CD4-positive, alpha-beta T cell treated with Interleukin-17A for 4 hours (primary cell): ENCODE measurements at regions not wholly inside any gene's neighbourhood (a gene's known extent, or its start where the extent isn't known, plus 50 kb on each side); places are given as distances from the start of the nearest gene placed in this dataset.
"Not testable (repeated sequence)": the region's sequence is repeated elsewhere in the genome, so short reads cannot be mapped to it uniquely, and the experiment has no call there.

Source experiments
- DNase-seq: peaks from one replicate; pipeline ENCODE4 v3.0.0-alpha.2; 2020; ENCODE audit warnings: mixed read lengths

- DNase-seq = no peak
These were observed 200.2 kb downstream of the PHLDA1 start for GRCh38 chr12:75831402-75831801.

GRCh38 chr12:75827061-75827460 is 204.5 kb downstream of the PHLDA1 start:
- no peak for DNase-seq

GRCh38 chr12:75825686-75826085 is 205.9 kb downstream of the PHLDA1 start:
- no peak for DNase-seq

- DNase-seq = no peak
These were observed 208.1 kb downstream of the PHLDA1 start for GRCh38 chr12:75823475-75823874.

- DNase-seq = no peak
These were observed 209.2 kb downstream of the PHLDA1 start for GRCh38 chr12:75822416-75822815.

- DNase-seq = no peak
These were observed 210.6 kb downstream of the PHLDA1 start for GRCh38 chr12:75820848-75821578.

- DNase-seq = no peak
These were observed 211.5 kb downstream of the PHLDA1 start for GRCh38 chr12:75820071-75820470.

DNA sequence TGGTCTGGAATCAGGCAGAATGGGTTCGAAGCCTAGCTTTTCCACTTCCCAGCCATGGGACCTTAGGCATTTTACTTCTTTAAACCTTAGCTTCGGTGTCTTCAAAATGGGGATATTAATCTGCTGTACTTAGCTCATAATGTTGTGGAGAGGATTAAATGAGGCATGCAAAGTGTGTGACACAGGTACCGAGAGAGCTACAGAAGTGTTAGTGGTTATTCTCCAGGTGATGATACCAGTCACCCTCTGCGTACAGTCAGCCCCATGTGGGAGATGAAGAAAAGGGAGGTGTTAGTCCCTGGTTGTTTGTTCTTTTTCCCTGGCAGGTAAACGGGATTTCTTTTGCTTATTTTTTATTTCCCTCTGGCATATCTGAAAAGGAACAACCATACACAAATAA is 212.1 kb downstream of the PHLDA1 start:
- DNase-seq = no peak

DNA sequence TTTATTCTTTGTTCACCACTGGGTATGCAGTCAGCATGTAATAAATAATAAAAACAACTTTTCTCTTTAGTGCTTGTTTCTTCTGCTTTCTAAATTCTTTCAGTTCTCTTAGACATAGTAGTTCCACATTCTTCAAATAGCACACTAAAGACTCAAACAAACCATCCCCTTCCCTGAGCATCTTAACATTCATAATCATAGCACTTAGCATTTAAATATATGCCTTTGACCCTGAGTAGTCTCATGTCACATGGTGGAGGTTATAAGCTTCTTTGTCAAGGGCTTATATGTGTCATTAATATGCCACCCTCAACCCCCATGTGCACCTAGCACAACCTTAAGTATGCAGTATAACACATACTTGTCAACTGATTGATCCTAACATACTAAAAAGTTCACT is 212.7 kb downstream of the PHLDA1 start:
- DNase-seq = no peak

DNA sequence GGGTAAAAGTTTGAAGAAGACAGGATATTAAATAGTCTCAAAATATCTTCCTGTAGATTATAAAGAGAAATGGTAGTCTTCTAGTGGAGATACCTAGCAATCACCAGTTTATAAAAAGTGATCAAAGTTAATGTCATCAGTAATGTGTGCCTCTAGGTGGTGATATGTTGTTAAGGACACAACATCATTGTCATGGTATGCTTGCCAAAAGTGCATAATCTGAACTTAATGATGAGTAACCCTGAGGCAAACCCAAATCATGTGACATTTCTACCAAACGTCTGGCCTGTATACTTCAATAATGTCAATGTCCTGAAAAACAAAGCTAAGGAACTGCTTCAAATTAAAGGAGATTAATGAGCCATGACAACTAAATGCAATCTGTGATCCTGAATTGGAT is 214.7 kb downstream of the PHLDA1 start:
- no peak for DNase-seq

- DNase-seq = no peak
These were observed 215.8 kb downstream of the PHLDA1 start for GRCh38 chr12:75815756-75816155.

DNA sequence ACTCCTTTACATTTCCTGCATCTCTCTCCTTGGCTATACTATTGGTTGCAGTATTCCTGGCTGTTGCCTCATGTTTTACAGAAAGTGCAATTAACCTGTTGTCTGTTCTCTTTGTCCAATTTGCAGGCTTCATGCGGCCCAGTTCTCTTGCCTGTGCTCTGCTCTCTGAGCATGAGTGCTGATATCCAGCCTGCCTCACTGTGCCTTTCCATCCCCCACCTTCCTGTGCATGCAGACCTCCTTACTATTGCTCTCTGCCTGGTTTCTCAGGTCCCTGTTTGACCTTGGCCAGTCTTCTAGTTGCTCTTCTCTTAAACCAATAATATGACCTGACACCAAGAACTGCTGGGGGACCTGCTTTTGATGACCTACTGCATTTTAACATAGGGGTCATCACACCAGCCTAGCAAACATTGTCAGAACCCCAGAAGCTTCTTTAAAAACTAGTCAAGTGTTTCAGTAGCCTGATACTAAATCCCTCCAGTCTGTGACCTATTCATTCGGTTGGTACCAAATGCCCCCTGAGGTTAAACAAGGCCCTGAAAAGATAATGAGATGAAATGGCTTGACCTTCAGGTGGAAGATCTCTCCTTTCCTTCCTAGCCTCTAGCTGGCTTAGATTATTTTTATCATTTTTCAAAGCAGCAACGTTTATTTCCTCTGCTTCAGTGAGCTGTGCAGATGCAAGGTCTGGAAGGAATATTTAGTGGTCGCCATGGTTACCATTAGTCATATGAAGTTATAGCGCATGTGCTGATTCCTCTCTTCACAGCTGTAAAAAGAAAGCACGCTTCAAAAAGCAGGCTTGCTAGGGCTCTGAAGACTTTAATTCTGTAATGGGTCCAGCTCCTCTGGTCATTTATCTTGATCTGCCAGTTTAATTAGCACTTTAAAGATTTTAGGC is 216.5 kb downstream of the PHLDA1 start:
- peak; percentile 19 for DNase-seq

DNA sequence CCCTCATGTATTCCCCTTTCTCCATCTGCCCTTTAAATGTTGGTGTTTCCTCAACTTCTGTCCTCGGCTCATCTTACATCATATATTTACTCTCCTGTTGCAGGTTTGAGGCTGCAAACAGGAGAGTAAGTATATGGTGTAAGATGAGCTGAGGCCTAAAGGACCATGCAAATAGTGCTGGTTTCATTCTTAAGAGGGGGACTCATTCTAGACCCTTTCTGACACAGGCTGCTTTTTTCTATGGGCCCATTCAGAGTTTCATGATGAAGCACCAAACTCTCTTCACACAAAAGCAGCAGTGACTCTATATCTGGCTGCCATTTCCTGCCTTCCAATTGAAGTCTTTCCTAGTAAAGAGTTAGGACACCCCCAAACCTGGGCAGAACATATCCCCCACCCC is 218.5 kb downstream of the PHLDA1 start:
- no peak for DNase-seq

DNA sequence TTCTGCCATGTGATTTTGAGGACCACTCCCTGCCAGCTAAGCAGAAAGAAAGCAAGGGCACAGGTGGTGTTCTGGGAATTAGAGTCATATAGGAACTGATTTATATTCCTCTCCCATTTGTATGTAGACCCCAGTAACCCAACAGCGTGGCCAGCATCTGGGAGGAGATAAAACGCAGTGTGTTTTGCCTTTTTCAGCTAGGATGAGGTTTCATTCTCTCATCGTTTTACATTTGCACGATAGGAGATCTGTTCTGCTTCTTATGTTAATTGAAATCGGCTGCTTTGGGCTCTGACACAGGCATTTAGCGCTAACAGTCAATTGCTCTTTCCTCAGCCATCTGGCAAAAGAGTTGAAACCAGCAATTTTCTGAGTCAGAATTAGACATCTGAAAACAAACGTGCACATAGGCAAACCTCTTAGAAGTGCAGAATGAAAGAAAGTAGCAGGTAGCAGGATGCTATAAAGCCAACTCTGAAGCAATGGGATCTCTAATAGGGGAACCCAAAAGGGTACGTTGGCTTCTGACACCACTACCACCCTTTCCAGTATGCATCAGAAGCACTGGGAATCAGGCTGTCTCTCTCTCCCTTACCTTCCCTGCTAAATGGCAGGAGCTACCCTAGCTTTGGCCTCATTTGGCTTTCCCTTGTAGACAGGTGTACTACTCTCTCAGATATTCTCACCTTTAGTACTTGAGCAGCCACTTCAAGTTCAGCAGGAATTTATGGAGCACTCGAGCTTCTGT is 219.1 kb downstream of the PHLDA1 start:
- no peak for DNase-seq

DNA sequence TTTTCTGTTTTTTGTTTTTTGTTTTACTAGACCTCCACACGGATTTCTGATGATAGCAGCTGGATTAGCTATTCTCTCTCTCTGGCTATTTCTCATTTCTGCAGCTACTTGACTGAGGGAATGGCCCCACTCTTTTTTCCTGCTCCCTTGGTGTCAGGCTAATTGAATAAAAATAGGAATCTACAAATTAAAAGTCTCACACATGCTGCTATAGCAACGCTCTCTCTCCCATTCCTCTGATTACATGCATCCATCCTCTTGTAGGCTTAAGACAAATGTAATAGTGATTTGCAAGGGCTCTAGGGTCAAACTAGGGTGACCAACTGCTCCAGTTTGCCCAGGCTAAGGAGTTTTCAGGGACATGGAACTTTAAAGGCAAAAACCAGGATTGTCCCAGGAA is 221.8 kb downstream of the PHLDA1 start:
- no peak for DNase-seq

DNA sequence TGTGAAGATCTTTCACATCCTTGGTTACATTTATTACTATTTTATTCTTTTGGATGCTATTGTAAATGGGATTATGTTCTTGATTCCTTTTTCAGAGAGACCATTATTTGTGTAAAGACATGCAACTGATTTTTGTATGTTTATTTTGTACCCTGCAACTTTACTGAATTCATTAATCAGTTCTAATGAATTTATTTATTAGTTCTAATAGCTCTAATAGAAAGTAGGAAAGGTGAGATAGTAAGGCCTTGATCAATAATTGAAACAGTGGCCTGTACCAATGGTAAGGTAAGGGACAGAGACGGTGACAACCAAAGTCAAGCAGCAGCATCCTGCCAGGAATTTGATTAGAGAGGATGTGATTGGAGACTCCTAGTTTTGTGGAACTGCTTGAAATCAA is 224.1 kb downstream of the PHLDA1 start:
- DNase-seq = no peak

DNA sequence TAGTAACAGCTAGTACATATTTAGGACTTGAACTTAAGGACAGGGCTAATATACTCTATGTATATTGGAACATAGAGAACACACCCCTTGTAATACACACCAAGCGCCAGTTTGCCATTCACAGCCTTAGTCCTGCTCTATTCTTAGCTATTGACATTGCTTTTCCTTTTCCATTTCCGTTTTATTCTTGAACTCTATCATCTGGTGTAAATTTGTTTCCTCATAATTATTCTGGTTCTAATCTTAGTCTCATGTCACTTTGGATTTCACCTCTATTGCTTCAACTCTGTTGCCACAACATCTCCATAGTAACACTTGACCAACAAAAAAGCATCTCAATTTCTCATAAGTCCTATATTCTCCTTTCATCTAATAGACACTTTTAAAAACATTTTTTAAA is 225.7 kb downstream of the PHLDA1 start:
- no peak for DNase-seq

DNA sequence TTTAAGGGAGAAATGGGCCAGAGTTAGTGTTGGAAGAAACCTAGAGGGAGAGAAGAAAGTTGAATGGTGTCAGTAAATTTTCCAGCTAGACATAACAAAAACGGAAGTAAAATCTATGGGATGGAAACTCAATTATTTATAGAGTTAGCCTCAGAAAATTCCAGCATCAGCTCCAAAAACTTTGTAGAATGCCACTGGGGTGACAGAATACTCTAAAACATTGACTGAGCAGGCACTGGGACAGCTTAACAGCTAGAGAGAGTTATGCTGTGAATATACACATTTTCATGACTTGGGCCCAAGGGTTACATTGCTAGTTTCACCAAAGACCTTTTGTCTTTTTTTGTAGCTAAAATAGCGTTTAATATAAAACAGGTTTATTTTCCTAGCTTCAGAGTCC is 226.3 kb downstream of the PHLDA1 start:
- no peak for DNase-seq

GRCh38 chr12:75798136-75798926 is 233.2 kb downstream of the PHLDA1 start:
- no peak for DNase-seq

- no peak for DNase-seq
These were observed 236.5 kb downstream of the PHLDA1 start for GRCh38 chr12:75795125-75795524.

GRCh38 chr12:75792687-75793086 is 238.9 kb downstream of the PHLDA1 start:
- no peak for DNase-seq

DNA sequence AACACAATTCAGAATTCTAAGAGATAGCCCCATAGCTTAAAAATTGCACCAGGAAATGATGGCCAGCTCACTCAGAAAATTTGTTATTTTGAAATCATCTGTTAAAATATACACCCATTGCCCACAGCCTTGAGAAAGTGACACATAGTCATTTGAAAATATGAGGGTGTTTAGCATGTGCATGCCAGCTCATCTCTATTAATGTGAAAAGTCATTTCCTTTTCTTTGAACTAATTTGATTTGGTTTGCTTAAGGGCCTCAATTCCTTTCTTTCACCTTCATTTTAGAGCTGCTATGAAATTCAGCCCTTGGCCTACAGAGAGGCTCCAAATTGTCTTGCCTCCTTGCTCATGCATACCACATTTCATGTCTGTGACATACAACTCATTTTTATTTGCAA is 241.4 kb downstream of the PHLDA1 start:
- DNase-seq = no peak

- DNase-seq = not testable (repeated sequence)
These were observed 244.4 kb downstream of the PHLDA1 start for GRCh38 chr12:75787146-75787545.
